ENCODE measurements at regions not wholly inside any gene's neighbourhood (a gene's known extent, or its start where the extent isn't known, plus 50 kb on each side); places are given as distances from the start of the nearest gene placed in this dataset.

DNA sequence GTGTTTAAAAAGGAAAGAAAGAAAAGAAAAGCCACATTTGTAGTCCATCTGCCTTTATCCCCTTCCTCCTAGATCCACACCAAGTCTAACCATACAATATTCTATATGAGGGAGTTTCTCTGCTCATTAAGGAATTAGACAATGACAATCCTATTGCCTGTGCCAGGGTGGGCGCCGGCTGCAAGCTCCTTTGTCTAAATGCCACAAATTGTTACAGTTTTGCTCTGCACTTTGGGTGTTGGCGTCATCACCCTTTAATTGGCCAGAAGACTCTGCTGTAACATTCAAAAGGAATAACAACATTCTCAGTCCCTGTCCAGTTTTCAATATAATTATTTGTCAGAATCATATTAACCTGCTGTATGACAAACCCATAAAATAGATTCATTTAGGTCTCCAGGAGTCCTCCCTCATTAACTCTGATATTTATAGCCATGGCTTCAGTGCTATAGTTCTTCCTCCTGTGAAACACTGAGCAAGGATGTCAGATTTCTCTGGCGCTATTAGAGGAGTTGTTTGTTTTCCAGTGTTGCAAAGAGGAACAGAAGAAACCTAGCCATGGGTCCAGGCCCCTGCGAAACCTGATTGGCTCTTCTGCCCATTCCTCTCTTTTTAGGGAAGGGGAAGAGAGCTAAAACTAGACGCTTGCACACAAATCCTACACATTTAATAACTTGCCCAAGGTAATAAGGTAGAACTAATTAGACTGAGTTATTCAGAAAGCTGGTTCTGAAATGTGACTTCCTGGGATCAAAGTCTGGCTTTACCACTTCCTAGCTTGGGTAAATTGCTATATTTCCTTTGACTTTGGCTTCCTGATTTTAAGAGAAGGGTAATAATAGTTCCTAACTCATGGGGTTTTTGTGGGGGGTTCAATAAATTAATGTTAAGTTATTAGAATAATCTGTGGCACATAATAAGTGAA, 112.4 kb downstream of the CD47 start:
- DNase-seq, result no peak
- no peaks in the 10 kb centered on the region for H3K36me3 ChIP-seq (ENCODE audit: control insufficient read depth in 4 of 4, insufficient read depth in 4 of 4, low read length in 3 of 4)

DNA sequence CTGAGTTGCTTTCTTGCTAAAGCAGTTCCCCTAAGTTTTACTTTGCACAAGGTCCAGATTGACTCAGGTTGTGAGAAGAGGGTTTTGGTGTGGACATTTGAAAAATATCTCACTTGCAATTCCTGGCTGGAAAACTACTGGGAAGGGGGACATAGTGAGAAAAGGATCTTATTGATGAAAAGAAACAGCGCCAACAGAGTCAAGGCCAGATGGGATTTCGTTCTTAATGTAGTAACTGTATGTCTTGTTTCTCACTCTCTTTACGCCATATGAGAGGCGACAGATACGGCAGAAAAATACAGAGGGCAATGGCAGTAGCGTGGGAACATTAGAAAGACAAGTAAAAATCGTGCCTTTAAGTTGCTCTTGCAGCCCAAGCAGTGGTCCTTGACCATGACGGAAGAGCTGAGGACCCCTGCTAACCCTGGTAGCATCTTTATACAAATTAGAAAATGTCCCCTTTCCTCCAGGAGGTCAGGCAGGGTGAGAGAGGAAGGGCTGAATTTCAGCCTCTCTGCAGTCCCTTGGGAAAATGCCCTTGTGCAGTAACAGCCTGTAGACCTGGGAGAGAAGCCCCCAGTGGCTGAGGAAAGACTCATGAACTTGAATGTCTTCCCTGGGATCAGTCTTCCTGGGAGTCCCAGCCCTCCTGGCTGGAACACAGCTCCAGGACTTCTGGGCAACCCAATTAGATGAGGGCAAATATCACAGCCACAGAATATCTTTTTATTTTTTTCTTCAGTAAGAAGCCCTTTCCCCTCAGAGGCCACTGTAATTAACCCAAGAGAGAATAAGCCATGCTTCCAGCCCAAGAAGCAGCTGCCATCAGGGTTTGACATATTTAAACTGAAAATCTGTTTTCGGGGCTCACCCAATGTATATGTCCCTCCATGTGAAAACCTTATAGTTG, 113.4 kb downstream of the CD47 start:
- ChIA-PET CTCF (no interaction called here), POLR2A (no interaction called here)
- H3K4me3 ChIP-seq (ENCODE audit: control insufficient read depth in 1 of 7, extremely low read depth in 1 of 7, insufficient read depth in 4 of 7, low read depth in 2 of 7, low read length in 6 of 7), result no peak overlapping the region
- WGBS (ENCODE audit: insufficient coverage), result 95% methylated on average over 7 of the region's 9 CpGs
- DNase-seq, result no peak
- no peaks in the 10 kb centered on the region for H3K36me3 ChIP-seq (ENCODE audit: control insufficient read depth in 4 of 4, insufficient read depth in 4 of 4, low read length in 3 of 4)
- no peak overlapping the region for H3K27ac ChIP-seq (ENCODE audit: insufficient read depth in 1 of 2, low read depth in 1 of 2, low read length in 2 of 2, poor library complexity in 1 of 2, severe bottlenecking in 2 of 2)
- no peaks in the 10 kb centered on the region for H3K27me3 ChIP-seq (replicated peaks in 2 of 5; ENCODE audit: control insufficient read depth in 4 of 5, insufficient read depth in 5 of 5, low read length in 4 of 5)
- H3K9me3 ChIP-seq (ENCODE audit: control extremely low read depth in 1 of 5, control insufficient read depth in 4 of 5, insufficient read depth in 2 of 5, low read depth in 1 of 5, low read length in 4 of 5), result no peaks in the 10 kb centered on the region
- H3K4me1 ChIP-seq (ENCODE audit: control extremely low read depth in 1 of 4, control insufficient read depth in 4 of 4, insufficient read depth in 4 of 4, low read length in 3 of 4), result peaks cover 0 to 26% (median 3%) of the 10 kb centered on the region in 4 experiments

More for the DNA sequence above, 112.4 kb downstream of the CD47 start:
- no peaks in the 10 kb centered on the region for H3K9me3 ChIP-seq (ENCODE audit: control extremely low read depth in 1 of 5, control insufficient read depth in 4 of 5, insufficient read depth in 2 of 5, low read depth in 1 of 5, low read length in 4 of 5)
- H3K4me3 ChIP-seq (ENCODE audit: control insufficient read depth in 1 of 7, extremely low read depth in 1 of 7, insufficient read depth in 4 of 7, low read depth in 2 of 7, low read length in 6 of 7), result no peak overlapping the region
- no peaks in the 10 kb centered on the region for H3K27me3 ChIP-seq (replicated peaks in 2 of 5; ENCODE audit: control insufficient read depth in 4 of 5, insufficient read depth in 5 of 5, low read length in 4 of 5)
- POLR2A ChIA-PET, result no interaction called here
- CTCF ChIA-PET, result interaction anchor here (0.7 kb wide), 1 partner anchor 10 kb away, joined by 3 read pairs; no protein-coding TSS in a partner anchor
- H3K27ac ChIP-seq (ENCODE audit: insufficient read depth in 1 of 2, low read depth in 1 of 2, low read length in 2 of 2, poor library complexity in 1 of 2, severe bottlenecking in 2 of 2), result no peak overlapping the region
- H3K4me1 ChIP-seq (ENCODE audit: control extremely low read depth in 1 of 4, control insufficient read depth in 4 of 4, insufficient read depth in 4 of 4, low read length in 3 of 4), result peaks cover 0 to 26% (median 3%) of the 10 kb centered on the region in 4 experiments
- 100% methylated on average over 2 of the region's 6 CpGs for WGBS (ENCODE audit: insufficient coverage)

DNA sequence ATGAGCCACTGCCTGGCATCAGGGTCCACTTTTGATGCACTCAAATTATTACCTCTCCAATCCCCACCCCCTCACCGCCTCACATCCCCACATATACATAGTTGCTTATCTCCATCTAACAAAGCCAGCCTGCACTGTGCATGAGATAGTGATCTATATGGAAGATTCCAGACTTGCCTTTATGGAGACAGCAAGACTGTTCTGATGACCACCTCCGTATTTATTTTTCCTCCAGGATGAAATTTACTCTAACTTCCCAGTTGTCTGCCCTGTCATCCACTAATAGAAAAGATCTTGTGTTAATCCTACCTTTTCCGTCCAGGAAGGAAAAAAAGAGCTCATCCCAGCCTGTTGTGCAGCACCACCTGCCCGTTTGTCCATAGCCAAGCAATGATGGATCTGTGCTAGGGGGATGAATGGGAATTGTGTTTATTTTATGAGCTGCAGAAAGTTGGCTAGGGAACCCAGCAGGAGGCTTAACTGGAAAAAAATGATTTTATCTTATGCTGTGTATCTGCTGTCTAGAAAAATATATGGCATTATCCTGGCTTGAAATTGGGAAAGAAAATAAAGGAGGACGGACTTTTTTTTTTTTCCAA, 114.5 kb downstream of the CD47 start:
- peaks cover 0 to 17% (median 0%) of the 10 kb centered on the region in 4 experiments for H3K4me1 ChIP-seq (ENCODE audit: control extremely low read depth in 1 of 4, control insufficient read depth in 4 of 4, insufficient read depth in 4 of 4, low read length in 3 of 4)

DNA sequence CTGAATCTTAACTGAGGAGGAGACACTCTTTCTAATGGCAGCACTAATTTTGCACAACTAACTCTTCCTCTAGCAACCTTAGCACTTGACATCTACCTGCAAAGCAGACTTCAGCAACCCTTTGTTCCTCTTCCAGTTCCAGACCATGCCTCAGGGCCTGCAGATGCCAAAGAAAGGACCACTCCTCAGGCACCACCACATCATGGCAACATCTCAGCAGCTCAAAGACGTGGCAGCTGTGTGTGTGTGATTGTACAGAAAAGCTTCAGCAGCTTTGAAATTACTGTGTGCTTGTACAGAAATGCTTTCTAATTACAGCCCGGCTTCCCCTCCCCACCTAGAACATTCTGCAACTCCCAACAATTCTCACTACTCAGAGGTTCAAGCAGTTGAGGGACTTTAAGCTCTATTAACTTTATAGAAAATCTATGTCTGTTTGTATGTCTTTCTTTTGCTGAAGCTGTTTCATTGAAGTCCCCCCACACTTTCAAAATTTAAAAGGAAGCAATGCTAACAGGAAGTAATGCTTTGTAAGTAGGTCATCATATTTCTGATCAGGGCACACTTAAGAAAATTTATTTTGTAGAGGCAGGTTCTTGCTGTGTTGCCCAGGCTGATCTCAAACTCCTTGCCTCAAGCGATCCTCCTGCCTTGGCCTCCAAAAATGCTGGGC, 115.2 kb downstream of the CD47 start:
- Histone ChIP-seq H3K27me3 (replicated peaks in 2 of 5; ENCODE audit: control insufficient read depth in 4 of 5, insufficient read depth in 5 of 5, low read length in 4 of 5) (no peaks in the 10 kb centered on the region), H3K4me1 (ENCODE audit: control extremely low read depth in 1 of 4, control insufficient read depth in 4 of 4, insufficient read depth in 4 of 4, low read length in 3 of 4) (peaks cover 0 to 16% (median 0%) of the 10 kb centered on the region in 4 experiments), H3K4me3 (ENCODE audit: control insufficient read depth in 1 of 7, extremely low read depth in 1 of 7, insufficient read depth in 4 of 7, low read depth in 2 of 7, low read length in 6 of 7) (no peak overlapping the region), H3K9me3 (ENCODE audit: control extremely low read depth in 1 of 5, control insufficient read depth in 4 of 5, insufficient read depth in 2 of 5, low read depth in 1 of 5, low read length in 4 of 5) (no peaks in the 10 kb centered on the region), H3K36me3 (ENCODE audit: control insufficient read depth in 4 of 4, insufficient read depth in 4 of 4, low read length in 3 of 4) (no peaks in the 10 kb centered on the region), H3K27ac (ENCODE audit: insufficient read depth in 1 of 2, low read depth in 1 of 2, low read length in 2 of 2, poor library complexity in 1 of 2, severe bottlenecking in 2 of 2) (no peak overlapping the region)
- ChIA-PET CTCF (interaction anchor here (1.0 kb wide), 1 partner anchor 12 kb away, joined by 4 read pairs; no protein-coding TSS in a partner anchor), POLR2A (interaction anchor here (1.3 kb wide), 1 partner anchor 58 kb away, joined by 3 read pairs; no protein-coding TSS in a partner anchor)
- DNase-seq, result no peak
- 100% methylated on average over 1 of the region's 3 CpGs for WGBS (ENCODE audit: insufficient coverage)

More for the DNA sequence above, 114.5 kb downstream of the CD47 start:
- Histone ChIP-seq H3K27me3 (replicated peaks in 2 of 5; ENCODE audit: control insufficient read depth in 4 of 5, insufficient read depth in 5 of 5, low read length in 4 of 5) (no peaks in the 10 kb centered on the region), H3K4me3 (ENCODE audit: control insufficient read depth in 1 of 7, extremely low read depth in 1 of 7, insufficient read depth in 4 of 7, low read depth in 2 of 7, low read length in 6 of 7) (no peak overlapping the region), H3K9me3 (ENCODE audit: control extremely low read depth in 1 of 5, control insufficient read depth in 4 of 5, insufficient read depth in 2 of 5, low read depth in 1 of 5, low read length in 4 of 5) (no peaks in the 10 kb centered on the region), H3K27ac (ENCODE audit: insufficient read depth in 1 of 2, low read depth in 1 of 2, low read length in 2 of 2, poor library complexity in 1 of 2, severe bottlenecking in 2 of 2) (no peak overlapping the region), H3K36me3 (ENCODE audit: control insufficient read depth in 4 of 4, insufficient read depth in 4 of 4, low read length in 3 of 4) (no peaks in the 10 kb centered on the region)
- DNase-seq, result no peak
- ChIA-PET POLR2A (no interaction called here), CTCF (interaction anchor here (0.7 kb wide), 1 partner anchor 467 kb away, joined by 3 read pairs; no protein-coding TSS in a partner anchor)
- 97% methylated on average over 5 of the region's 5 CpGs for WGBS (ENCODE audit: insufficient coverage)

DNA sequence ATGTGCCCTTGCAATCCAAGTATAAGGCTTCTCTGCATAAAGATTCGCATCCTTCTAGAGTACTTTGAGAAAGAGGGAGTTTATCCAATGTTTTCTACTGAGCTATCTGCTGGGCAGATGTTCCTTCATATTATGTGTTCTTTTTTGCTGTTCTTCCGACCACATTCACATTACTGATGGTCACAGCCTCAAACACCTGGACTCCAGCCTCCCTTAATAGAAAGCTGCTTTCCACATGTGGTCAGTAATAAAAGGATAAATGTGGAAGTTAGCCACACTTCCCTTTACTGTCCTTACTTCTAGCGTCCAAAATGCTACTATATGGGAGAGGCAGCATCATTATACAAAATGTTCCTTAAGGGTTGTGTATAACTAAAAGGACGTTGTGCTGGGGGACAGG, 116.9 kb downstream of the CD47 start:
- WGBS (ENCODE audit: insufficient coverage), result 100% methylated on average over 1 of the region's 4 CpGs
- Histone ChIP-seq H3K4me3 (ENCODE audit: control insufficient read depth in 1 of 7, extremely low read depth in 1 of 7, insufficient read depth in 4 of 7, low read depth in 2 of 7, low read length in 6 of 7) (no peak overlapping the region), H3K27me3 (replicated peaks in 2 of 5; ENCODE audit: control insufficient read depth in 4 of 5, insufficient read depth in 5 of 5, low read length in 4 of 5) (no peaks in the 10 kb centered on the region), H3K36me3 (ENCODE audit: control insufficient read depth in 4 of 4, insufficient read depth in 4 of 4, low read length in 3 of 4) (no peaks in the 10 kb centered on the region), H3K4me1 (ENCODE audit: control extremely low read depth in 1 of 4, control insufficient read depth in 4 of 4, insufficient read depth in 4 of 4, low read length in 3 of 4) (peaks cover 0 to 11% (median 0%) of the 10 kb centered on the region in 4 experiments), H3K9me3 (ENCODE audit: control extremely low read depth in 1 of 5, control insufficient read depth in 4 of 5, insufficient read depth in 2 of 5, low read depth in 1 of 5, low read length in 4 of 5) (no peaks in the 10 kb centered on the region), H3K27ac (ENCODE audit: insufficient read depth in 1 of 2, low read depth in 1 of 2, low read length in 2 of 2, poor library complexity in 1 of 2, severe bottlenecking in 2 of 2) (no peak overlapping the region)
- CTCF ChIA-PET, result interaction anchor here (1.0 kb wide), 1 partner anchor 12 kb away, joined by 3 read pairs; no protein-coding TSS in a partner anchor
- DNase-seq, result no peak
- POLR2A ChIA-PET, result no interaction called here

DNA sequence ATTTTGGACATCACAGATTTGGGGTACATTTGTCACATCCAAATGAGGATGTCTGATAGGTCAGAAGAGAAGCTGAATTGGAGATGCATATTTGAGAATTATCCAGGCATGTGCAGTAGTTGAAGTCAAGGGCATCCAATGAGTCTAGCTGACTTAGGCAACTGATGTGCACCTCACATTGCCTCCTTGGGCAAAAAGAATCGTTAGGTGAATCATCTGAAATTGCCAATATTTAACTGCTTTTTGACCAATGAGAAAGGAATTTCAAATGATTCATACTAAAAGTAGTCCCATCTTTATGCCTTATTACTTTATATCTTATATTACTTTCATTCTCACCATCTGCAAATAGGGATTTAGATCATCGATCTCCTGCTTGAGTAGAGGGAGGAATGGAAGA, 117.7 kb downstream of the CD47 start:
- WGBS (ENCODE audit: insufficient coverage), result 100% methylated on average over 1 of the region's 2 CpGs
- Histone ChIP-seq H3K9me3 (ENCODE audit: control extremely low read depth in 1 of 5, control insufficient read depth in 4 of 5, insufficient read depth in 2 of 5, low read depth in 1 of 5, low read length in 4 of 5) (no peaks in the 10 kb centered on the region), H3K4me1 (ENCODE audit: control extremely low read depth in 1 of 4, control insufficient read depth in 4 of 4, insufficient read depth in 4 of 4, low read length in 3 of 4) (peaks cover 0 to 5% (median 0%) of the 10 kb centered on the region in 4 experiments), H3K27ac (ENCODE audit: insufficient read depth in 1 of 2, low read depth in 1 of 2, low read length in 2 of 2, poor library complexity in 1 of 2, severe bottlenecking in 2 of 2) (no peak overlapping the region), H3K27me3 (replicated peaks in 2 of 5; ENCODE audit: control insufficient read depth in 4 of 5, insufficient read depth in 5 of 5, low read length in 4 of 5) (no peaks in the 10 kb centered on the region), H3K36me3 (ENCODE audit: control insufficient read depth in 4 of 4, insufficient read depth in 4 of 4, low read length in 3 of 4) (no peaks in the 10 kb centered on the region), H3K4me3 (ENCODE audit: control insufficient read depth in 1 of 7, extremely low read depth in 1 of 7, insufficient read depth in 4 of 7, low read depth in 2 of 7, low read length in 6 of 7) (no peak overlapping the region)
- ChIA-PET CTCF (no interaction called here), POLR2A (no interaction called here)
- no peak for DNase-seq

Data from common myeloid progenitor, CD34-positive (primary cell).